Endothelial cell of umbilical vein (primary cell): ENCODE measurements at regions not wholly inside any gene's neighbourhood (a gene's known extent, or its start where the extent isn't known, plus 50 kb on each side); places are given as distances from the start of the nearest gene placed in this dataset.

Source experiments
- EZH2 ChIP-seq: IDR thresholded peaks from 2 replicates; pipeline ENCODE4 v1.6.1; 2012; ENCODE audit warnings: borderline replicate concordance, low read depth, mild to moderate bottlenecking, moderate library complexity, low read length, inconsistent platforms; ENCODE audit not compliant: severe bottlenecking
- GATA2 ChIP-seq: IDR thresholded peaks from 2 replicates; pipeline ENCODE4 v1.7.0; 2011; ENCODE audit warnings: low read depth, mild to moderate bottlenecking, moderate library complexity, mixed read lengths, low read length; ENCODE audit not compliant: insufficient read length, insufficient read depth
- POLR2A ChIP-seq: IDR thresholded peaks from 2 replicates; pipeline ENCODE4 v1.6.1; 2012; ENCODE audit warnings: low read depth, mild to moderate bottlenecking, control low read depth, low read length
- TF ChIP-seq, protein P1 (sequence below), 2 donors: IDR thresholded peaks; 1 replicate in 1 of 2; 2 replicates in 1 of 2; pipeline ENCODE4 v1.5.1; 2011; ENCODE audit warnings: low read length in 2 of 2, mild to moderate bottlenecking in 2 of 2, moderate library complexity in 2 of 2, control low read depth in 1 of 2, inconsistent platforms in 1 of 2, low read depth in 1 of 2; ENCODE audit not compliant: insufficient read depth in 1 of 2; ENCODE audit errors: extremely low read depth in 1 of 2
- TF ChIP-seq, protein P2 (sequence below): IDR thresholded peaks from 2 replicates; pipeline ENCODE4 v1.6.1; 2011; ENCODE audit not compliant: insufficient read depth, insufficient read length

GRCh38 chrX:121746105-121746504, 698.7 kb downstream of the GLUD2 start:
- TF ChIP-seq POLR2A (no peak), EZH2 (no peak), GATA2 (no peak)
- TF ChIP-seq, protein P1, sequence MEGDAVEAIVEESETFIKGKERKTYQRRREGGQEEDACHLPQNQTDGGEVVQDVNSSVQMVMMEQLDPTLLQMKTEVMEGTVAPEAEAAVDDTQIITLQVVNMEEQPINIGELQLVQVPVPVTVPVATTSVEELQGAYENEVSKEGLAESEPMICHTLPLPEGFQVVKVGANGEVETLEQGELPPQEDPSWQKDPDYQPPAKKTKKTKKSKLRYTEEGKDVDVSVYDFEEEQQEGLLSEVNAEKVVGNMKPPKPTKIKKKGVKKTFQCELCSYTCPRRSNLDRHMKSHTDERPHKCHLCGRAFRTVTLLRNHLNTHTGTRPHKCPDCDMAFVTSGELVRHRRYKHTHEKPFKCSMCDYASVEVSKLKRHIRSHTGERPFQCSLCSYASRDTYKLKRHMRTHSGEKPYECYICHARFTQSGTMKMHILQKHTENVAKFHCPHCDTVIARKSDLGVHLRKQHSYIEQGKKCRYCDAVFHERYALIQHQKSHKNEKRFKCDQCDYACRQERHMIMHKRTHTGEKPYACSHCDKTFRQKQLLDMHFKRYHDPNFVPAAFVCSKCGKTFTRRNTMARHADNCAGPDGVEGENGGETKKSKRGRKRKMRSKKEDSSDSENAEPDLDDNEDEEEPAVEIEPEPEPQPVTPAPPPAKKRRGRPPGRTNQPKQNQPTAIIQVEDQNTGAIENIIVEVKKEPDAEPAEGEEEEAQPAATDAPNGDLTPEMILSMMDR (IDR thresholded peaks at IDR 0.05; ENCODE audit: extremely low read depth in 1 of 2, insufficient read depth in 1 of 2, low read depth in 1 of 2, low read length in 2 of 2) = no peak
- TF ChIP-seq, protein P2, sequence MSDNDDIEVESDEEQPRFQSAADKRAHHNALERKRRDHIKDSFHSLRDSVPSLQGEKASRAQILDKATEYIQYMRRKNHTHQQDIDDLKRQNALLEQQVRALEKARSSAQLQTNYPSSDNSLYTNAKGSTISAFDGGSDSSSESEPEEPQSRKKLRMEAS = no peak
